Fibroblast of skin of right quadriceps (primary cell): ENCODE measurements at regions not wholly inside any gene's neighbourhood (a gene's known extent, or its start where the extent isn't known, plus 50 kb on each side); places are given as distances from the start of the nearest gene placed in this dataset.

Experiments
- DNase-seq: peaks from one replicate; pipeline ENCODE4 v3.0.0-alpha.2; 2013

GRCh38 chr14:98274596-98274995 lies 997.4 kb downstream of the BCL11B start:
- no peak for DNase-seq

- no peak for DNase-seq
These were observed 993.2 kb downstream of the BCL11B start for GRCh38 chr14:98278800-98279199.

GRCh38 chr14:98280436-98280835 lies 991.6 kb downstream of the BCL11B start:
- no peak for DNase-seq

- no peak for DNase-seq
These were observed 983.2 kb downstream of the BCL11B start for GRCh38 chr14:98288825-98289224.

- DNase-seq = peak; percentile 47
These were observed 981.4 kb downstream of the BCL11B start for GRCh38 chr14:98290596-98290995.

- no peak for DNase-seq
These were observed 979.8 kb downstream of the BCL11B start for GRCh38 chr14:98292191-98292590.

GRCh38 chr14:98293576-98293975 lies 978.4 kb downstream of the BCL11B start:
- DNase-seq = peak; percentile 22

GRCh38 chr14:98296895-98297294 lies 975.1 kb downstream of the BCL11B start:
- DNase-seq = no peak

- DNase-seq = no peak
These were observed 974.4 kb downstream of the BCL11B start for GRCh38 chr14:98297567-98297966.

GRCh38 chr14:98298481-98299244 lies 973.3 kb downstream of the BCL11B start:
- peak; percentile 18 for DNase-seq

- DNase-seq = no peak
These were observed 970.3 kb downstream of the BCL11B start for GRCh38 chr14:98301681-98302080.

GRCh38 chr14:98304574-98304973 lies 967.4 kb downstream of the BCL11B start:
- DNase-seq = no peak

GRCh38 chr14:98309591-98309990 lies 962.4 kb downstream of the BCL11B start:
- no peak for DNase-seq

- DNase-seq = no peak
These were observed 960.0 kb downstream of the BCL11B start for GRCh38 chr14:98312006-98312405.

- DNase-seq = no peak
These were observed 950.2 kb downstream of the BCL11B start for GRCh38 chr14:98321841-98322240.

- DNase-seq = peak; percentile 1
These were observed 948.2 kb downstream of the BCL11B start for GRCh38 chr14:98323836-98324235.

- no peak for DNase-seq
These were observed 946.2 kb downstream of the BCL11B start for GRCh38 chr14:98325761-98326160.

GRCh38 chr14:98328496-98328895 lies 943.5 kb downstream of the BCL11B start:
- no peak for DNase-seq

- no peak for DNase-seq
These were observed 937.8 kb downstream of the BCL11B start for GRCh38 chr14:98334186-98334585.

- DNase-seq = no peak
These were observed 930.8 kb downstream of the BCL11B start for GRCh38 chr14:98341211-98341610.

GRCh38 chr14:98345161-98345560 lies 926.8 kb downstream of the BCL11B start:
- DNase-seq = peak; percentile 39

- DNase-seq = no peak
These were observed 924.3 kb downstream of the BCL11B start for GRCh38 chr14:98347686-98348085.

GRCh38 chr14:98348505-98348904 lies 923.5 kb downstream of the BCL11B start:
- no peak for DNase-seq

GRCh38 chr14:98350213-98350612 lies 921.8 kb downstream of the BCL11B start:
- no peak for DNase-seq

- no peak for DNase-seq
These were observed 907.0 kb downstream of the BCL11B start for GRCh38 chr14:98364961-98365360.
